HK-2 (cell line): ENCODE measurements at regions not wholly inside any gene's neighbourhood (a gene's known extent, or its start where the extent isn't known, plus 50 kb on each side); places are given as distances from the start of the nearest gene placed in this dataset.
A peak's percentile ranks its signal among the peaks of the same experiment; 100 is the strongest.

Source experiments
- DNase-seq: peaks from one replicate; pipeline ENCODE4 v3.0.0-alpha.2; 2018; ENCODE audit not compliant: unreplicated experiment

- no peak for DNase-seq
Measured at GRCh38 chr18:46378126-46378863, 274.1 kb downstream of the HAUS1 start.

- no peak for DNase-seq
Measured at GRCh38 chr18:46378864-46379207, 274.7 kb downstream of the HAUS1 start.

GRCh38 chr18:46379323-46379950, 275.3 kb downstream of the HAUS1 start:
- DNase-seq = no peak

DNA sequence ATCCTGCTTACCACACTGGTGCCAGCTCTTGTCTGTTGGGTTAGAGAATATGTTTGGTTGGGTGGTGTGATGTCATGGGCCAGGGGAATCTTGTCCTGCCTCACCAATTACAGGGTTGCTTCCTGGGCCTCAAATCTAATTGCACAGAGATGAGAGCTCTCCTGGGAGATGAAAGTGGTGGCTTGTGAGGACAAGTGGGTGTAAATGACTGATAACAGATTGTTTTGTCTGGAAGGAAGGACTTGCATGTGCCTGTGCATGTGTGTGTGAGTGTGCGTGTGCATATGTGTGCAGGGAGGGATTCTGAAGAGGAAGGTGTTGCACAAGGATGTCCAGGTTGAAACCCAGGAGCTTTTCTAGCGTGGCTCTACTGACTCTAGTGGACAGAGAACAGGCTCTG, 271.9 kb downstream of the LOXHD1 start:
- DNase-seq = no peak

DNA sequence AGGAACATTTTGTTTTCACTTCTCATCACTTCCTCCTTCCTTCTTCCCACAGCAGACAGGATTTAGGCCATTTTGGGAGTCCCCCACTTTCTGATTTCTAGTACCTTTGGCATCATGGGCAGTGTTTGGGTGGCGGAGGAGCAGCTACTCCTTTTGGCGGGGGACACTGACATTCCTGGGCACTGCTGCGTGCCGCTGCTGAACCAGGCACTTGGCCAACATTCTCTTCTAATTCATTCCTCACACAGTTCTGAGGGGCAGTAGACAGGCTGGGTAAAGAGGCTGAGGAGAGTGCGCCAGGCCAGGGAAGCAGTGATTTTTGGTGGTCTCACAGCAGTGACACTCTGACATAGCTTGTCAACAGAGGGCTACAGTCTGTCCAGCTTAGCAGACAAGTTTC, 270.2 kb downstream of the LOXHD1 start:
- DNase-seq = no peak

DNA sequence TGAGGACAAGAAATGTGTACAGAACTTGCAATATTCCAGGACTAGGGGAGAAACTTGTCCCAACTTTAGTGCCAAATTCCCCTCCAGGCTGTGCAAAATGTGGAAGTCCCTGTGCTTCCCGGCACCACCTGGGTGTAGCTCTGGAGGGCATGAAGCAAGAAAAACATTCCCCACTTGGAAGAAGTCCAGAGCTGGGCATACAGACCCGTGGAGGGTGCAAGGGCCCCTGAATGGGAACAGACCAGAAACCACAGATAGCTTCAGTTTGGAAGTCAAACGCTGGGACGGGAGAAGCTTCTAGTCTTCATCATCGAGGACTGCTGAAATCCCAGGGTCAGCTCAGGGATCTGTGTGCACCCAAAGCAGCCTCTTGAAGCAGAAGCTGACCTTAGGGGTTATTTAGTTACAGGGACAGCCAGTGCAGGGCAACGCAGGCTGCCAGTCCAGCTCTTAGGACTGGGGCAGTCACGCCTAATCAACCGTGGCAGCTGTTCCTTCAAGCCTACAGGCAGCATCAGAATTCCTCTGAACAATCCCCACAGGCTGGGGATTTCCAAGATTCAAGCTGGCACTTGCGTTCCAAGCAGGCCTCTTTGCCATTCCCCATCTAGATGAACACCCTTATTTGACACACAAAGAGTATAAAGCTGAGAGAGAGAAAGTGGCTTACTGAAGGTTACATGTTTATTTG, 269.4 kb downstream of the LOXHD1 start:
- peak; percentile 51 for DNase-seq

DNA sequence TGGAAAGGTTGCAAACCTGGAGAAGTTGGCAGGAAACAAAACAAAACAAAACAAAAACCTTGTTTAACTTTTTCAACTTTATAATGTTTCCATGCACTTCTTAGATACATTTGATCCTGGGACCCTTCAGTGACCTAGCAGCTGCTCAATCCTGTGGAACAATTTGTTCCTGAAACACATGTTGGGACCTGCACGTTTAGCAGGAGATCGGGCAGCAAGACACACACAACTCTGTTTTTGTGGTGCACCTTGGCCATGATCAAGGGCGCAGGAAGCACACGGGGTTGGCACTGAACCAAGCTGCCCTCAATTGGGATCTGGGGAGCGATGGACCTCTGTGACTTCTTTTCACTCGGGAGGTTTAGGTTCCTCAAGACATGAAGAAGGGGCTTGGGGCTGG, 268.7 kb downstream of the LOXHD1 start:
- DNase-seq = no peak

DNA sequence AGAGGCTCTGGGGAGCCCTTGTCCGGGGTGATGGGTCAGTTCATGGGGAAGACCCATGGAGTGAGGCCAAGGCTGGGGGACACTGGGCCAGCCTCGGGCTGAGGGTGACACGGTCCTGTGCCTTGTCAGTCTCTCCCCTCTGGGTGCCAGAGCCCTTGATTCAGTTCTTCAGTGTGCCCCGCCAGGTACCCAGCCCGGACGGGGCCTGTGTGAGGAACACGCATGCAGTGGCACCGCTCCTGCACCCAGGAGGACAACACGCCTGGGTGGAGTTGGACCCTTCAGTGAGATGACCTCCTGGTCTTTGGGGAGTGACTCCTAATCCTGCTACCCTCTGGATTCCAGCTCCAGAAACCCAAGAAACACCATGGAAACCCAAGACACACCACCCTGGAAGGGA, 264.4 kb downstream of the LOXHD1 start:
- no peak for DNase-seq

- no peak for DNase-seq
Measured at GRCh38 chr18:46393230-46393629, 263.8 kb downstream of the LOXHD1 start.

DNA sequence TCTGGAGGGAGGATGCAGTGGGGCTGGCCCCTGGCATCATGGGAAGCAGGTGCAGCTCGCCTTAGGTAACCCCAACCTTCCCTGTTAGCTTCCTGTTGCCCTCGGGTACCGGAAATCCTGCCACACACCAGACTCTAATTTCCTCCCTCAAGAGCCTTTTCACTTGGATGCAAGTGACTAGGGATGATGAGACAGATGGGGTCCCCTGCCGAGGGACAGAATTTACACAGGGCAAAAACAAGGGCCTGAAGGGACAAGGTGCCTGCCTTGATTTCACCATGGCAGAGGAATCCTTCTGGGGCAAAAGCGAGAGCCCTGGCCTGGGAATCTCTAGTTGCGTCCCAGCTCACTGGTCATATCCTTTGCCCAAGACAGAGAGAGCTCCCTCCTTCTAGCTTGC, 263.1 kb downstream of the LOXHD1 start:
- no peak for DNase-seq

- DNase-seq = no peak
Measured at GRCh38 chr18:46395795-46396194, 261.2 kb downstream of the LOXHD1 start.

GRCh38 chr18:46397174-46397573, 259.8 kb downstream of the LOXHD1 start:
- DNase-seq = no peak

GRCh38 chr18:46398005-46398404, 259.0 kb downstream of the LOXHD1 start:
- DNase-seq = no peak

DNA sequence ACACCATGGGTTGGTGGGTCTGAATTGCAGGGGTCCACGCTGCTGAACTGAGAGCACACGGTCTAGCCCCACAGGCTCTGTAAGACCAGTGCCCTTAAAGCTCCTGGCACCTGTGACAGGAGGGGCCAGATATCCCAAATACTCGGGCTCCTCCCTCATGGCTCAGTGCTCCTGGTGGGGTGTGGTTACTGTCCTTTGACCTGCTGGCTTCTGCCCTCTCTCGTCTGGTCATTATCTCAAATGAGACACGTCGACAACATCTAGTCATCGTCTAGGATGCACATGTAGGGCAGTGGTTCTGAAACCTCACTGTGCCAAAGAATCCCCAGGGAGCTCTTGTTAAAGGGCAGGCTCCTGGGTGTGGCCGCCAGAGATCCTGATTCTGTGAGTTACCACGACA, 258.4 kb downstream of the LOXHD1 start:
- DNase-seq = no peak

GRCh38 chr18:46399303-46399702, 257.7 kb downstream of the LOXHD1 start:
- DNase-seq = no peak

- DNase-seq = no peak
Measured at GRCh38 chr18:46400449-46400848, 256.6 kb downstream of the LOXHD1 start.

DNA sequence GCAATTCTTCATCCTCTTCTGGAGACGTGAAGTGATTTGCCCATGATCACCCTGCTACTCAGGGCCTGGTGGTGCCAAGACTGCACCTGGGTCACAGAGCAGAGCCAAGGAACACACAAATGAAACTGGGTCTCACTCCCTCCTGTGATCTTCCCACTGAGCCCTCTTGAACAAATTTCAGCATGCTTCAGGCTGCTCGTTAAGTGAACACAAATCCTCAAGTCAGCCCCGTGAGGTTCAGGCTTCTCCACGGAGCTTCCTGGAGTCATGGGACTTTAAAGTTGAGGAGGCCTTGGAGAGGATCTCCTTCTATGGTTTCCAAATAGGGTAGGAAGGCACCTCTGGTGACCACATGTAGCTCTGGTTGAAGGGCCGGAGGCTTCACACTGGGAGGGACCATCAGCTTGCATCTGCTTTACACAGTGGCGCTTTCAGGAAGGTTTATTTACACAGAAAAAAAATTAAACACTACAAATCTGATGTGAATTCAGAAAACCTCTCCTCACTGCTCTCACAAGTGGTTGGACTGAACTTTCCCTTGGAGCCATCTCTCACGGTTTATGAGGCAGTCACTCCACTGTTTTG, 255.4 kb downstream of the LOXHD1 start:
- DNase-seq = no peak

DNA sequence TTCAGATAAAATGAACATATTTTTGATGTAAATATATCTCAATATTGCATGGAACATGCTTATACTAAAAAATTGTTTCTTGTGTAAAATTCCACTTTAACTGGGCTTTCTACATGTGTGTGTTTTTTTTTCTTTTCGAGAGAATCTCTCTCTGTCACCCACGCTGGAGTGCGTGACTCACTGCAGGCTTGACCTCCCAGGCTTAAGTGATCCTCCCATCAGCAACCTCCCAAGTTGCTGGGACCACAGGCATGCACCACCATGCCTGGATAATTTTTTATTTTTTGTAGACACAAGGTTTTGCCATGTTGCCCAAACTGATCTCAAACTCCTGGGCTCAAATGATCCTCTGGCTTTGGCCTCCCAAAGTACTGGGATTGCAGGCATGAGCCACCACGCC, 254.6 kb downstream of the LOXHD1 start:
- DNase-seq = peak; percentile 19

DNA sequence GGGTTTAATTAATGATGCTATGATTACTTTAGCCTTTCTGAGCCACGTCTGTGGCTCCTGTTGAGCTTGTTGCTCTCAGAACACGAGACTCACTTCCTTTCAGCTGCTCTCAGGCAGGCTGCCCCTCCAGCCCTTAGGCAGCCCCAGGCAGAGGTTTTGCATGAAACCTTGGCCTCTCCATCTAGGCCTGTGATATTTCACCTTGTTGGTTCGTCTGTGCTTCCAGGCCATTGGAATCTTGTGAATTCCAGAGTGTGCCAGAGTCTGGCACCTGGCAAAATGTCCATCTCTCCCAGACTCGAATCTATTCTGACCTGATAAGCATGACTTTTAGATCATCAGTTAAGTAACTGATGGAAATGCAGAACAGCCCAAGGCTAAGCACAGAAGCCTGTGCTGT, 254.1 kb downstream of the LOXHD1 start:
- DNase-seq = no peak

GRCh38 chr18:46405832-46406538, 251.0 kb downstream of the LOXHD1 start:
- DNase-seq = no peak

DNA sequence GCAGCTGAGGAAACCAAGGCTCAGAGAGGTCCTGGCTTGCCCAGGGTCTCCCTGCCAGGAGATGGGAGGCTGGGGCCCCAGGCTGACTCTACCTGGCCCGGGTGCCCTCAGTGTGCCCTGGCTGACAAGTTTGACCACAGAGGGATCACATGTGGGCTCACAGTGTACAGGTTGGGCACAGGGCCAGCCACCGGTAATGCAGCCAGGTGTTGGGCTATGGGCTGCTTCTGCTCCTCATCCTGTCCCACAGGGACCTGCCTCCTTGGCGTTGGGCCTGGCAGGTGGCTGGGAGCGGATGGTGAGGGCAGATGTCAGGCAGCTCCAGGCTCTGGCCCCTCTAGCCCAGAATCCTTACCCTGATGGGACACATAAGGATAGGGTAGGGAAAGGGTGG, 250.5 kb downstream of the LOXHD1 start:
- DNase-seq = no peak

- no peak for DNase-seq
Measured at GRCh38 chr18:46407486-46408166, 249.4 kb downstream of the LOXHD1 start.
